DND-41 (cell line): ENCODE measurements at regions not wholly inside any gene's neighbourhood (a gene's known extent, or its start where the extent isn't known, plus 50 kb on each side); places are given as distances from the start of the nearest gene placed in this dataset.

Experiments
- ATAC-seq: fragments of 200-7000 bp; cut with Tn5 transposase; 3 replicates; pipeline ENCODE4 v1.9.1; 2021; ENCODE audit warnings: low read depth; ENCODE audit not compliant: insufficient read depth
- DNase-seq: peaks from one replicate; pipeline ENCODE4 v3.0.0-alpha.2; 2020
- H2AFZ ChIP-seq: 2 replicates; pipeline ENCODE4 v1.6.0; 2012; ENCODE audit warnings: low read depth, low read length
- H3K27ac ChIP-seq: 2 replicates; pipeline ENCODE4 v1.5.1; 2012; ENCODE audit warnings: low read length, inconsistent platforms
- H3K27me3 ChIP-seq: fragments of 200-600 bp; sonication (generic); 2 replicates; pipeline ENCODE4 v1.6.0; 2012; ENCODE audit warnings: low read length, mild to moderate bottlenecking, inconsistent platforms; ENCODE audit not compliant: insufficient read depth, poor library complexity
- H3K36me3 ChIP-seq: 2 replicates; pipeline ENCODE4 v1.5.1; 2012; ENCODE audit warnings: low read length, inconsistent platforms; ENCODE audit not compliant: insufficient read depth
- H3K4me1 ChIP-seq: 2 replicates; pipeline ENCODE4 v1.5.1; 2012; ENCODE audit warnings: mild to moderate bottlenecking, low read length; ENCODE audit not compliant: insufficient read depth
- H3K4me2 ChIP-seq: 2 replicates; pipeline ENCODE4 v1.6.0; 2012; ENCODE audit warnings: mild to moderate bottlenecking, moderate library complexity, low read length, inconsistent platforms; ENCODE audit not compliant: insufficient read depth
- H3K4me3 ChIP-seq, 2 experiments: fragments of 200-600 bp in 1 of 2; shearing (Covaris generic) in 1 of 2; 2 replicates each; pipeline ENCODE4 v1.5.1; 2012 to 2016; ENCODE audit warnings: inconsistent platforms in 2 of 2, low read length in 2 of 2, mild to moderate bottlenecking in 2 of 2, low read depth in 1 of 2, moderate library complexity in 1 of 2
- H3K79me2 ChIP-seq: 2 replicates; pipeline ENCODE4 v1.6.0; 2012; ENCODE audit warnings: low read length, inconsistent platforms; ENCODE audit not compliant: insufficient read depth
- H3K9ac ChIP-seq: 2 replicates; pipeline ENCODE4 v1.6.0; 2012; ENCODE audit warnings: low read depth, mild to moderate bottlenecking, inconsistent platforms, low read length, moderate library complexity
- H3K9me3 ChIP-seq: 2 replicates; pipeline ENCODE4 v1.5.1; 2012; ENCODE audit warnings: low read length, moderate library complexity, mild to moderate bottlenecking, inconsistent platforms; ENCODE audit not compliant: insufficient read depth, severe bottlenecking
- H4K20me1 ChIP-seq: 2 replicates; pipeline ENCODE4 v1.6.0; 2012; ENCODE audit warnings: low read length; ENCODE audit not compliant: insufficient read depth
- CTCF ChIP-seq: IDR thresholded peaks from 2 replicates; pipeline ENCODE4 v1.5.1; 2012; ENCODE audit warnings: borderline replicate concordance, low read length, moderate library complexity, mild to moderate bottlenecking; ENCODE audit not compliant: poor library complexity, severe bottlenecking; ENCODE audit errors: extremely low read depth
- EZH2 ChIP-seq: IDR thresholded peaks from 3 replicates; pipeline ENCODE4 v1.6.1; 2012; ENCODE audit warnings: borderline replicate concordance, low read depth, mild to moderate bottlenecking, moderate library complexity, low read length, inconsistent platforms; ENCODE audit not compliant: severe bottlenecking

- no peaks in the 10 kb centered on the region for H3K27me3 ChIP-seq
- H3K36me3 ChIP-seq, result no peaks in the 10 kb centered on the region
Measured at GRCh38 chr22:34490886-34491285, 570.6 kb upstream of the LARGE1 start.

GRCh38 chr22:34493486-34493885, 572.5 kb upstream of the ISX start:
- no peaks in the 10 kb centered on the region for H3K36me3 ChIP-seq
- no peak overlapping the region for H3K4me2 ChIP-seq
- H2AFZ ChIP-seq, result no peak overlapping the region
- H3K4me3 ChIP-seq, result no peak overlapping the region
- H4K20me1 ChIP-seq, result no peaks in the 10 kb centered on the region
- H3K9me3 ChIP-seq, result no peaks in the 10 kb centered on the region
- TF ChIP-seq CTCF (no peak), EZH2 (no peak)
- no peak overlapping the region for H3K9ac ChIP-seq
- no peak overlapping the region for H3K27ac ChIP-seq
- no peaks in the 10 kb centered on the region for H3K4me1 ChIP-seq
- no peaks in the 10 kb centered on the region for H3K79me2 ChIP-seq
- no peak for DNase-seq
- no peaks in the 10 kb centered on the region for H3K27me3 ChIP-seq
- ATAC-seq, result no peak

More at GRCh38 chr22:34490886-34491285, 570.6 kb upstream of the LARGE1 start:
- no peaks in the 10 kb centered on the region for H4K20me1 ChIP-seq
- no peak for TF ChIP-seq EZH2
- DNase-seq (no peak), ATAC-seq (no peak)
- H3K4me2 ChIP-seq, result no peak overlapping the region
- no peak overlapping the region for H3K4me3 ChIP-seq
- H3K79me2 ChIP-seq, result no peaks in the 10 kb centered on the region
- H3K27ac ChIP-seq, result no peak overlapping the region
- H3K9ac ChIP-seq, result no peak overlapping the region
- H3K9me3 ChIP-seq, result no peaks in the 10 kb centered on the region
- no peaks in the 10 kb centered on the region for H3K4me1 ChIP-seq
- H2AFZ ChIP-seq, result no peak overlapping the region

GRCh38 chr22:34501366-34501965, 564.5 kb upstream of the ISX start:
- Histone ChIP-seq H3K4me1 (no peaks in the 10 kb centered on the region), H3K9me3 (peaks cover 4% of the 10 kb centered on the region), H3K27me3 (no peaks in the 10 kb centered on the region), H3K27ac (no peak overlapping the region), H3K36me3 (no peaks in the 10 kb centered on the region), H3K4me2 (no peak overlapping the region), H3K9ac (no peak overlapping the region), H3K79me2 (no peaks in the 10 kb centered on the region), H2AFZ (no peak overlapping the region), H4K20me1 (no peaks in the 10 kb centered on the region), H3K4me3 (no peak overlapping the region)
- no peak for ATAC-seq
- TF ChIP-seq EZH2, result no peak
- no peak for TF ChIP-seq CTCF
- no peak for DNase-seq

GRCh38 chr22:34502821-34503220, 563.1 kb upstream of the ISX start:
- Histone ChIP-seq H2AFZ (no peak overlapping the region), H3K4me1 (no peaks in the 10 kb centered on the region), H3K36me3 (no peaks in the 10 kb centered on the region), H4K20me1 (no peaks in the 10 kb centered on the region), H3K4me2 (no peak overlapping the region), H3K4me3 (no peak overlapping the region), H3K27me3 (no peaks in the 10 kb centered on the region), H3K79me2 (no peaks in the 10 kb centered on the region), H3K9me3 (peaks cover 4% of the 10 kb centered on the region), H3K9ac (no peak overlapping the region), H3K27ac (no peak overlapping the region)
- DNase-seq, result no peak
- no peak for ATAC-seq
- TF ChIP-seq EZH2 (no peak), CTCF (no peak)
